ENCODE measurements at regions not wholly inside any gene's neighbourhood (a gene's known extent, or its start where the extent isn't known, plus 50 kb on each side); places are given as distances from the start of the nearest gene placed in this dataset.

- no peak overlapping the region for H3K27ac ChIP-seq (ENCODE audit: low read depth in 1 of 2, low read length in 2 of 2)
- no peak for TF ChIP-seq YY1 (IDR thresholded peaks at IDR 0.05)
- no peak for TF ChIP-seq ZBTB33 (IDR thresholded peaks at IDR 0.05)
- TF ChIP-seq FOXA2 (IDR thresholded peaks at IDR 0.05): no peak
- TF ChIP-seq FOXA1 (IDR thresholded peaks at IDR 0.05): no peak
- TF ChIP-seq CTCF (IDR thresholded peaks at IDR 0.05; ENCODE audit: low read depth, low read length, missing input control): no peak
- TF ChIP-seq GABPA (IDR thresholded peaks at IDR 0.05 in 1 of 2, conservative IDR thresholded peaks at IDR 0.05 in 1 of 2): no peak
- no peak for TF ChIP-seq HNF4G (IDR thresholded peaks at IDR 0.05)
- TF ChIP-seq NR2F2 (IDR thresholded peaks at IDR 0.05): no peak
- no peak for TF ChIP-seq REST (IDR thresholded peaks at IDR 0.05)
- TF ChIP-seq SP1 (IDR thresholded peaks at IDR 0.05): no peak
- no peak for TF ChIP-seq JUND (IDR thresholded peaks at IDR 0.05)
- TF ChIP-seq RXRA (IDR thresholded peaks at IDR 0.05): no peak
- no peak for TF ChIP-seq MAX (IDR thresholded peaks at IDR 0.05)
- no peak overlapping the region for H3K9ac ChIP-seq (ENCODE audit: low read depth in 1 of 2, low read length in 2 of 2)
- no peaks in the 10 kb centered on the region for H3K36me3 ChIP-seq (ENCODE audit: control insufficient read depth in 4 of 4, insufficient read depth in 3 of 4, low read depth in 1 of 4, low read length in 3 of 4)
- H3K4me1 ChIP-seq (ENCODE audit: control insufficient read depth in 4 of 4, insufficient read depth in 4 of 4, low read length in 3 of 4): no peaks in the 10 kb centered on the region
- DNase-seq (ENCODE audit: low spot score): no peak
- H3K9me3 ChIP-seq (ENCODE audit: control insufficient read depth in 4 of 4, low read length in 3 of 4): no peaks in the 10 kb centered on the region
- H3K27me3 ChIP-seq (ENCODE audit: control insufficient read depth in 4 of 4, insufficient read depth in 4 of 4, low read length in 3 of 4): no peaks in the 10 kb centered on the region
- WGBS: 94% methylated on average over 1 of the region's 1 CpG
- H3K4me3 ChIP-seq (ENCODE audit: low read depth in 1 of 3, low read length in 3 of 3): no peak overlapping the region
These were observed 248.7 kb upstream of the DAB1 start for GRCh38 chr1:57672346-57673140.

GRCh38 chr1:57671750-57672149, 247.9 kb upstream of the DAB1 start:
- Histone ChIP-seq H3K9ac (ENCODE audit: low read depth in 1 of 2, low read length in 2 of 2) (no peak overlapping the region), H3K4me3 (ENCODE audit: low read depth in 1 of 3, low read length in 3 of 3) (no peak overlapping the region), H3K27ac (ENCODE audit: low read depth in 1 of 2, low read length in 2 of 2) (no peak overlapping the region), H3K4me1 (ENCODE audit: control insufficient read depth in 4 of 4, insufficient read depth in 4 of 4, low read length in 3 of 4) (no peaks in the 10 kb centered on the region), H3K9me3 (ENCODE audit: control insufficient read depth in 4 of 4, low read length in 3 of 4) (no peaks in the 10 kb centered on the region), H3K36me3 (ENCODE audit: control insufficient read depth in 4 of 4, insufficient read depth in 3 of 4, low read depth in 1 of 4, low read length in 3 of 4) (no peaks in the 10 kb centered on the region), H3K27me3 (ENCODE audit: control insufficient read depth in 4 of 4, insufficient read depth in 4 of 4, low read length in 3 of 4) (no peaks in the 10 kb centered on the region)
- DNase-seq (ENCODE audit: low spot score): no peak
- TF ChIP-seq SP1 (IDR thresholded peaks at IDR 0.05) (no peak), EGR1 (IDR thresholded peaks at IDR 0.05; ENCODE audit: low read depth in 2 of 2) (no peak), RAD21 (IDR thresholded peaks at IDR 0.05) (no peak), TAF1 (conservative IDR thresholded peaks at IDR 0.05) (no peak), JUND (IDR thresholded peaks at IDR 0.05) (no peak), ZBTB33 (IDR thresholded peaks at IDR 0.05) (no peak), MAX (IDR thresholded peaks at IDR 0.05) (no peak), RXRA (IDR thresholded peaks at IDR 0.05) (no peak), GABPA (IDR thresholded peaks at IDR 0.05 in 1 of 2, conservative IDR thresholded peaks at IDR 0.05 in 1 of 2) (no peak), NR2F2 (IDR thresholded peaks at IDR 0.05) (no peak), YY1 (IDR thresholded peaks at IDR 0.05) (no peak), ATF3 (IDR thresholded peaks at IDR 0.05) (no peak), REST (IDR thresholded peaks at IDR 0.05) (no peak)

Data from liver (tissue), 8 donors.